AG09319 (cell line): ENCODE measurements at regions not wholly inside any gene's neighbourhood (a gene's known extent, or its start where the extent isn't known, plus 50 kb on each side); places are given as distances from the start of the nearest gene placed in this dataset.
"Not testable (repeated sequence)": the region's sequence is repeated elsewhere in the genome, so short reads cannot be mapped to it uniquely, and the experiment has no call there.

Experiments
- DNase-seq: peaks from one replicate; pipeline ENCODE4 v3.0.0-alpha.2; 2010; ENCODE audit warnings: low read depth; ENCODE audit errors: extremely low read depth
- CTCF ChIP-seq: IDR thresholded peaks from 2 replicates; pipeline ENCODE4 v1.5.1; 2011; ENCODE audit warnings: low read depth, mild to moderate bottlenecking, inconsistent platforms, low read length, moderate library complexity

GRCh38 chr2:236354973-236355595 lies 90.9 kb upstream of the ASB18 start:
- no peak for TF ChIP-seq CTCF
- DNase-seq, result no peak

- DNase-seq, result no peak
Measured at GRCh38 chr2:236355911-236356310, 91.7 kb upstream of the ASB18 start.

DNA sequence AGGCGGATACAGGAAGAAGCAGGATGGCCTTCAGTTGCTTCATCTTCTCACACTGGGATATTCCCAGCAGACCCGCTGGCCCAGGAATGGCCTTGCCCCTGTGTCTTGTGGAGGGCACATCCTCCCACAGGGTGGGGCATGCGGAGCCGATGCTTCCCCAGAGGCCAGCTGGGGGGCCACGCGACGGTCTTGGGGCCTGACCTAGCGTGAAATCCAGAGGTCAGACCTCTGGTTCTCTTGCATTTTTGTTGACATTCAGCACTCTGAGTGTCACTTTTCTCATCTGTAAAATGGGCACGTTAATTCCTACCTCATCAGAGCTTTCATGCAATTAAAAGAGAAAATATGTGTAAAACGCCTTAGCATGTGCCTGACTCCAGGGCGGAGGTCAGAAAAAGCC lies 92.1 kb upstream of the ASB18 start:
- not testable (repeated sequence) for DNase-seq

More at GRCh38 chr2:236355911-236356310, 91.7 kb upstream of the ASB18 start:
- no peak for TF ChIP-seq CTCF

DNA sequence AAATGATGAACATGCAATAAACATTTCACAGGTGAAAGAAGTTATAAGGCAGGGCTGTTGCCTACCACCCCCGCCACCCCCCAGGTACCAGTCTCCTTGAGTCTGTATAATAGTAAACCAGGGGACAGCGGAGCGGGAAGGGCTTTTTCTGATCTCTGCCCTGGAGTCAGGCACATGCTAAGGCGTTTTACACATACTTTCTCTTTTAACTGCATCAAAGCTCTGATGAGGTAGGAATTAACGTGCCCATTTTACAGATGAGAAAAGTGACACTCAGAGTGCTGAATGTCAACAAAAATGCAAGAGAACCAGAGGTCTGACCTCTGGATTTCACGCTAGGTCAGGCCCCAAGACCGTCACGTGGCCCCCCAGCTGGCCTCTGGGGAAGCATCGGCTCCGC lies 94.3 kb upstream of the ASB18 start:
- not testable (repeated sequence) for DNase-seq

DNA sequence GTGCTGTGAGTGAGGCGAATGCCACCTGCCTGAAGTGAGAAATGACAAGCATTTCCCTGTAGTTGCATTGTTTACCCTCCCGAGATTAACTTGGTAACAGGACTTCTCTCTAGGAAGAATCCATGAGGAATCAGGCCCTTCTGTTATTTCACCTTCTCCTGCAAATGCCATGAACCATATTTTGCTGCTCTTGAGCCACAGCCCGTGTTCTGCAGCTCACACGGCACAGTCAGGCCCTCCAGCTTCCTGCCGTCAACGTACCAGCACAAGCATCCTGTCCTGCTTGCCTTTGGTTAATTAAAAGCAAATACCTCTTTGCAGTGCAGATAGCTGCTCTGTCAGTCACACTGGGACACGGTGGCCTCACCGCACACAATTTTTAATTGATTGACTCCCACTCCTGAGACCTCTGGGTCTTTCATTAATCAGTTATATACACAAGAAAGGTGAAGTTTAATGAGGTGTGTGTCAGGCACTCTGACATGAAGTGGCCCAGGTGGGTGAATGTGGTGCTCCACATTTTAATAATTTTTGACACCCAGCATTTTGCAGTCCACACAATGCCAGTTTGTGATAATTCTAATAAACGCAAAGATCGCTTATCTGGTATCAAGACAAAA lies 95.3 kb upstream of the ASB18 start:
- no peak for TF ChIP-seq CTCF
- DNase-seq, result no peak

- TF ChIP-seq CTCF, result no peak
Measured at GRCh38 chr2:236360496-236360895, 96.3 kb upstream of the ASB18 start.

DNA sequence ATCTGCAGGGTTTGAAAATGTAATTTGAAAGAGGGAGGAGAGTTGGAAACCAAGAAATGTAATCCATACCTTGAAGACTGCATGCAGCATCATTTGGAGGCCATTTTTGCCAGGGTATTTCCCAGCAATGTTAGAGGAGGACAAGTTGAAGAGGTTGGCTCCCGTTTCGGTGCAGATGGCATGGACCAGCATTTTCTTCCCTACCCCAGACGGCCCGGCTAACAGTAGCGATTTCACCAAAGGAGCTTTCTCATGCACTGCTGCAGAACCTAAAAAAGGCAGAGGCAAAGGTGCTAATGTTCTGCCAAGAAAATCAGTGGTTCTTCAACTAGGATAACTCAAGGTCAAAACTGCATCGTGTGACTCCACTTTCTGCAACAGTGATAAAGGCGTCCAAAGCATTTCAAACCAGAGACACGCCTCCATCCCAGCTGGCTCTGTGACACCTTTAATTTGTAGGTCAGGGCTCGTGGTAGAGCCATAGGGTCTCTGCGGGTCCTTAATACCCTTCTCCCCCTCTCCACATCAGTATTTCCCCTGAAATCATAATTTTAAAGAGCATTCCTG lies 99.6 kb upstream of the ASB18 start:
- no peak for TF ChIP-seq CTCF

More at GRCh38 chr2:236360496-236360895, 96.3 kb upstream of the ASB18 start:
- no peak for DNase-seq

GRCh38 chr2:236365258-236366048 lies 101.2 kb upstream of the ASB18 start:
- no peak for TF ChIP-seq CTCF
- DNase-seq, result no peak

More for the DNA sequence above, 99.6 kb upstream of the ASB18 start:
- DNase-seq, result no peak
